ENCODE measurements at regions not wholly inside any gene's neighbourhood (a gene's known extent, or its start where the extent isn't known, plus 50 kb on each side); places are given as distances from the start of the nearest gene placed in this dataset.

GRCh38 chr5:173408946-173409345 lies 80.7 kb upstream of the STC2 start:
- no peak for TF ChIP-seq CTCF (IDR thresholded peaks at IDR 0.05)

GRCh38 chr5:173399851-173400250 lies 71.6 kb upstream of the STC2 start:
- no peaks in the 10 kb centered on the region for H3K36me3 ChIP-seq
- no peaks in the 10 kb centered on the region for H3K27me3 ChIP-seq
- no peaks in the 10 kb centered on the region for H3K9me3 ChIP-seq
- no peaks in the 10 kb centered on the region for H3K4me1 ChIP-seq
- no peak overlapping the region for H3K27ac ChIP-seq
- DNase-seq (ENCODE audit: low spot score) = no peak
- no peak overlapping the region for H3K4me3 ChIP-seq
- TF ChIP-seq CTCF (IDR thresholded peaks at IDR 0.05) = no peak

More at GRCh38 chr5:173408946-173409345, 80.7 kb upstream of the STC2 start:
- Histone ChIP-seq H3K36me3 (no peaks in the 10 kb centered on the region), H3K4me1 (no peaks in the 10 kb centered on the region), H3K27ac (no peak overlapping the region), H3K4me3 (no peak overlapping the region), H3K9me3 (no peaks in the 10 kb centered on the region), H3K27me3 (no peaks in the 10 kb centered on the region)
- DNase-seq (ENCODE audit: low spot score) = no peak

GRCh38 chr5:173397516-173397915 lies 69.3 kb upstream of the STC2 start:
- H3K4me3 ChIP-seq = no peak overlapping the region
- H3K4me1 ChIP-seq = no peaks in the 10 kb centered on the region
- no peak for DNase-seq (ENCODE audit: low spot score)
- H3K27ac ChIP-seq = no peak overlapping the region
- no peak for TF ChIP-seq CTCF (IDR thresholded peaks at IDR 0.05)
- no peaks in the 10 kb centered on the region for H3K9me3 ChIP-seq
- H3K36me3 ChIP-seq = no peaks in the 10 kb centered on the region
- H3K27me3 ChIP-seq = no peaks in the 10 kb centered on the region

- TF ChIP-seq CTCF (IDR thresholded peaks at IDR 0.05) = no peak
- no peaks in the 10 kb centered on the region for H3K4me1 ChIP-seq
- H3K4me3 ChIP-seq = no peak overlapping the region
- no peaks in the 10 kb centered on the region for H3K27me3 ChIP-seq
- no peak for DNase-seq (ENCODE audit: low spot score)
- H3K36me3 ChIP-seq = no peaks in the 10 kb centered on the region
- H3K27ac ChIP-seq = no peak overlapping the region
- H3K9me3 ChIP-seq = peaks cover 0 to 3% of the 10 kb centered on the region in 2 donors
These were observed 68.2 kb upstream of the STC2 start for GRCh38 chr5:173396311-173396993.

- no peak for TF ChIP-seq CTCF (IDR thresholded peaks at IDR 0.05)
- H3K27ac ChIP-seq = no peak overlapping the region
- H3K4me3 ChIP-seq = no peak overlapping the region
- H3K27me3 ChIP-seq = no peaks in the 10 kb centered on the region
- DNase-seq (ENCODE audit: low spot score) = no peak
- peaks cover 0 to 3% of the 10 kb centered on the region in 2 donors for H3K9me3 ChIP-seq
- H3K36me3 ChIP-seq = no peaks in the 10 kb centered on the region
- H3K4me1 ChIP-seq = no peaks in the 10 kb centered on the region
These were observed 67.7 kb upstream of the STC2 start for GRCh38 chr5:173395933-173396308.
